ENCODE measurements at regions not wholly inside any gene's neighbourhood (a gene's known extent, or its start where the extent isn't known, plus 50 kb on each side); places are given as distances from the start of the nearest gene placed in this dataset.

- no peak for DNase-seq (ENCODE audit: low read depth in 4 of 4, low spot score in 3 of 4)
Measured at GRCh38 chr2:240295256-240296103, 140.0 kb upstream of the GPC1 start.

GRCh38 chr2:240296104-240296406 lies 139.4 kb upstream of the GPC1 start:
- no peak for DNase-seq (ENCODE audit: low read depth in 4 of 4, low spot score in 3 of 4)

- DNase-seq (ENCODE audit: low read depth in 4 of 4, low spot score in 3 of 4): no peak
Measured at GRCh38 chr2:240296476-240297255, 138.8 kb upstream of the GPC1 start.

GRCh38 chr2:240297256-240298116 lies 138.0 kb upstream of the GPC1 start:
- DNase-seq (ENCODE audit: low read depth in 4 of 4, low spot score in 3 of 4): no peak

GRCh38 chr2:240298117-240298790 lies 137.2 kb upstream of the GPC1 start:
- DNase-seq (ENCODE audit: low read depth in 4 of 4, low spot score in 3 of 4): no peak

GRCh38 chr2:240298803-240299709 lies 136.4 kb upstream of the GPC1 start:
- no peak for DNase-seq (ENCODE audit: low read depth in 4 of 4, low spot score in 3 of 4)

- DNase-seq (ENCODE audit: low read depth in 4 of 4, low spot score in 3 of 4): no peak
Measured at GRCh38 chr2:240299710-240300068, 135.8 kb upstream of the GPC1 start.

GRCh38 chr2:240300261-240300821 lies 135.1 kb upstream of the GPC1 start:
- no peak for DNase-seq (ENCODE audit: low read depth in 4 of 4, low spot score in 3 of 4)

- no peak for DNase-seq (ENCODE audit: low read depth in 4 of 4, low spot score in 3 of 4)
Measured at GRCh38 chr2:240300840-240301239, 134.6 kb upstream of the GPC1 start.

- DNase-seq (ENCODE audit: low read depth in 4 of 4, low spot score in 3 of 4): no peak
Measured at GRCh38 chr2:240301256-240301795, 134.1 kb upstream of the GPC1 start.

- no peak for DNase-seq (ENCODE audit: low read depth in 4 of 4, low spot score in 3 of 4)
Measured at GRCh38 chr2:240302041-240302440, 133.4 kb upstream of the GPC1 start.

GRCh38 chr2:240302933-240303595 lies 132.4 kb upstream of the GPC1 start:
- no peak for DNase-seq (ENCODE audit: low read depth in 4 of 4, low spot score in 3 of 4)

GRCh38 chr2:240303896-240304745 lies 131.3 kb upstream of the GPC1 start:
- no peak for DNase-seq (ENCODE audit: low read depth in 4 of 4, low spot score in 3 of 4)

- no peak for DNase-seq (ENCODE audit: low read depth in 4 of 4, low spot score in 3 of 4)
Measured at GRCh38 chr2:240304746-240305161, 130.7 kb upstream of the GPC1 start.

- DNase-seq (ENCODE audit: low read depth in 4 of 4, low spot score in 3 of 4): no peak
Measured at GRCh38 chr2:240305369-240305962, 130.0 kb upstream of the GPC1 start.

GRCh38 chr2:240306185-240306584 lies 129.3 kb upstream of the GPC1 start:
- DNase-seq (ENCODE audit: low read depth in 4 of 4, low spot score in 3 of 4): no peak

- no peak for DNase-seq (ENCODE audit: low read depth in 4 of 4, low spot score in 3 of 4)
Measured at GRCh38 chr2:240308111-240308651, 127.3 kb upstream of the GPC1 start.

All from left renal pelvis (tissue), 4 donors.